GM19438 (cell line): ENCODE measurements at regions not wholly inside any gene's neighbourhood (a gene's known extent, or its start where the extent isn't known, plus 50 kb on each side); places are given as distances from the start of the nearest gene placed in this dataset.
"Not testable (repeated sequence)": the region's sequence is repeated elsewhere in the genome, so short reads cannot be mapped to it uniquely, and the experiment has no call there.

ENCODE experiments used
- ATAC-seq: cut with Tn5 transposase; IDR thresholded peaks from one replicate; pipeline ENCODE4 v1.9.1; 2021; ENCODE audit warnings: low read depth; ENCODE audit not compliant: unreplicated experiment

DNA sequence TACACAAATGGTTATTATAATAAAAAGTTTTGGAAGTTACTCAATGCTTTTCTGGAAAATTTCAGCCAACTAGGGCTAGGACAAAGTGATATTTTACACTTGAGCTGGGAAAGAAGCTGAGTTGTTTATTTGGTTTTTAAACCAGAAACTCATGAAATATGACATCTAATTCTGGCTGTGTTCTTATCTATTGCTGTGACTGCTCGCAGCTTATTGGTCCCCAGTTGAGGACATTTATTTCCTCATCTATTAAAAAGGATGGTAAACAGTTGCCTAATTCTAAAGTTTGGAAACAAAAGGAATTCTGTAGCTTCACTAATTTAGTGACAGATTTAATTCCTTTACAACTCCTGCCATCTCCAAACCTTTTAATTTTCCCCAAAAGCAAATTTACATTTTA lies 487.6 kb upstream of the IL12A start:
- ATAC-seq = no peak

DNA sequence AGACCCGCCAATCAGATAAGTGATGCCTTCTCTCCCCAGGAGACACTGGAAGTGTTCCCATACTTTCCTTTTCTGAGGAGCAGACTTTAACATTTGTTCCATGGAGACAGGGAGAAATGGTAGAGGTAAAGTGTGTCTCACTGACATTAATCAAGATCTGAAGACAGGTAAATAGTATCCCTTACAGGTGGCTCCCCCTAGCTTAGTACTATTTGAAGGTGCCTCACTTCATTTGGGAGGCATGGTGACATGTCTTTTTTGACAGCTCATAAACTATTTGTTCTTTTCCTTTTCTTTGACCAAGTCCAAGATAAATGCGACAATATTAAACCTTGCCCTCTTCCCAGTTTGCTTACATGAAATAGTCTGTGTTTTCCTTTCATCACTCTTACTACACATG lies 485.6 kb upstream of the IL12A start:
- ATAC-seq = no peak

GRCh38 chr3:159510988-159511387 lies 477.6 kb upstream of the IL12A start:
- not testable (repeated sequence) for ATAC-seq

DNA sequence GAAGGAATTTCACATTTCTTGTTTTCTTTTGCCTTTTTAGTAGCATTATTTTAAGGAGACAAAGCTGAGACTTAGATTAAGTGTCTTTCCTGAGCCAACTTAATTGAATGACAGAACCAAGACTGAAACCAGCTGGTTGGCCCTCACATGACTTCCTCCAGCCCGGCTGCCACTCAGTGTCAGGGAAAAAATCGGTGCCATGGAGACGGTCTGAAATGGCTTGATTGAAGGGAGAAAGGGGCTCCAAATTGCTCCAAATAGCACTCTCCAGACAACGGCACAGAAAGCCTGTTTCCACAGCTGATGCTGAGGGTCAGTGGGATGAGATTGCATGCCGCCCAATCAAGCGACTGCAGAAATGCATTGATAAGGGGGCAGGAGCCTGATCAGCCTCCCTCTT lies 475.2 kb upstream of the IL12A start:
- ATAC-seq = no peak

GRCh38 chr3:159513867-159514380 lies 474.7 kb upstream of the IL12A start:
- no peak for ATAC-seq

DNA sequence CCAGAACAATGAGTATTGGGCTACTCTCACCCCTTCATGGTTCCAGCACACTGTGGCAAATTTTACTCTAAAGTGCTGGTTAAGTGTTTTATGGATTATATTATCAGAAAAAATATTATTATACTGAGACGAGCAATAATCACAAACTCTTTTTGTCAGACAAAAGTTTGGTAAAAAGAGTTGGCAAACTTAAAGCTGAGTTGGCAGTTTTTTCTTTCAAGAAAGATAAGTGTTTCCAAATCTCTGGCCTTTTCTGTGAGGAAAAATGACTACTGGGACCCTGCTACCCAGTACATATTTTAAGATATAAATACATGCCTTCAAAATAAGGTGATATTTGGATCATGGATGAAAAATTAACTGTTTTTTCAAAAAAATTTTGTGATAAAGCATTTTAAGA lies 471.5 kb upstream of the IL12A start:
- ATAC-seq = no peak

GRCh38 chr3:159520638-159521037 lies 468.0 kb upstream of the IL12A start:
- no peak for ATAC-seq

DNA sequence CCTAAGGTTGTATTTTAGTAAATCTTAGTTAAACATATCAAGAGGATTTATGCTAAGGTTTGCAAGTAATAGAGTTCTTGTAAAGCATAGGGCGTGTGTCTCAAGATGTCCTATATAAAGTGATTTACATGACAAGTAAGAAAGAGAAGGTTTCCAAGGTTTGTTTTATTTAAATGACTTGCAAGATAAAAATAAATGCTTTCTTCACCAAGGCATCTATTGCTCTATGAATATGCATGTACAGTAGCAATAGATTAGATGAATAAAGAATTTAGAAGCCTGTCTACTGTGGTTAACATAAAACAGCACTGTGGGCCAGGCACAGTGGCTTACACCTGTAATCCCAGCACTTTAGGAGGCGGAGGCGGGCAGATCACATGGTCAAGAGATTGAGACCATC lies 466.4 kb upstream of the IL12A start:
- ATAC-seq = no peak

GRCh38 chr3:159528251-159528895 lies 460.3 kb upstream of the IL12A start:
- no peak for ATAC-seq

DNA sequence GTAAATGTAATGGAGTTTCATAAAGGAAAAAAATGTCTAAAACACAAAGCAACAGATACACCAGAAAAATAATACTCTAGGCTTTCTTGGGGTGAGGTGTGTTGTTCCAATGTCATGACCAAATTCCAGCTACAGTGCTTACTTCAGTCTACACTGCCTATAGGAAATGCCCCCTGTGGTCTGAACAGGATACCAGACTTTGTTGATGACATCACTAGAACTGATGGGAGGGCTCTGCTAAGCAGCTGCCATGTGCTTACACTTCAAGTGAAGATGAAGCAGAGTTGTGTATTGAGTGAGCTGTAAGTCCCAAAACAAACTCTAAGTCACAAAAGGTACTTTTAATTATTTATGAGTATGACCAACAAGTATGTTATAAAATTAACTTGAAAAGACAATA lies 456.1 kb upstream of the IL12A start:
- no peak for ATAC-seq

DNA sequence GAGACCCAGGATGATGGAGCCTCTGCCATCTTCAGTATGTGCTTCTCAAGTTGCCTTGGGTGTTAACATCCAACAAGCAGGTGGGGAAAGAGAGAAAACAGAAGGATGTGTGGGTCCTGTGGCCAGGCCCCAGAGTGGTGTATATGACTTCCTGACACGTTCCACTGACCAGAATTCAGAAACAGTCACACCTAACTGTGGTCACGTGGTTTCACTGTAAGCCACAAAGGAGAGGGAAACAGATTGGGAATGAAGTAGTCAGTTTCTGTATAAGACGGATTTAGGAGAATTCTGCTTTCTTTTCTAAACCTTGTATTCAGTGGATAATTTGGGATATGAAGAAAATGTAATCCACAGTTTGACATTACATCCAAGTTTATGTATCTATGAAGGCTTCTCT lies 454.1 kb upstream of the IL12A start:
- ATAC-seq = no peak

- no peak for ATAC-seq
Measured at GRCh38 chr3:159536876-159537275, 451.8 kb upstream of the IL12A start.

DNA sequence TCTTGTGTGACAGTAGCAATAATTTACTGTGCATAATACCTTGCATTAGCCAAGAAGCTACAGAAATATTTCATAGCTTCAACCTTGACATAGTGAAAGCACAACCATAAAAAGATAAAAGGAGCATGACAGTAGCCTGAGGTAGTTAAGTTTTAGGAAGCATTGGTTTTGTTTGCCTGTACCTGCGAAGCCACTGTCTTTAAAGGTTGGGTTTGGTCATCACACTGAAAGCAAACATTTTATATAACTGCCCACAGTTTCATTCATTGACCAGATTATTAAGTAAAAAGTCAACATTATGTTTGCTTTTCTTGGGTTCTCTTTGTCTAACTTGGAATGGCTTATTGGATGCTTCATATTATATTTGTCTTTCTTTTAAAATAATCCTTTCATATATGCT lies 450.1 kb upstream of the IL12A start:
- ATAC-seq = no peak

GRCh38 chr3:159540882-159541495 lies 447.6 kb upstream of the IL12A start:
- ATAC-seq = no peak

DNA sequence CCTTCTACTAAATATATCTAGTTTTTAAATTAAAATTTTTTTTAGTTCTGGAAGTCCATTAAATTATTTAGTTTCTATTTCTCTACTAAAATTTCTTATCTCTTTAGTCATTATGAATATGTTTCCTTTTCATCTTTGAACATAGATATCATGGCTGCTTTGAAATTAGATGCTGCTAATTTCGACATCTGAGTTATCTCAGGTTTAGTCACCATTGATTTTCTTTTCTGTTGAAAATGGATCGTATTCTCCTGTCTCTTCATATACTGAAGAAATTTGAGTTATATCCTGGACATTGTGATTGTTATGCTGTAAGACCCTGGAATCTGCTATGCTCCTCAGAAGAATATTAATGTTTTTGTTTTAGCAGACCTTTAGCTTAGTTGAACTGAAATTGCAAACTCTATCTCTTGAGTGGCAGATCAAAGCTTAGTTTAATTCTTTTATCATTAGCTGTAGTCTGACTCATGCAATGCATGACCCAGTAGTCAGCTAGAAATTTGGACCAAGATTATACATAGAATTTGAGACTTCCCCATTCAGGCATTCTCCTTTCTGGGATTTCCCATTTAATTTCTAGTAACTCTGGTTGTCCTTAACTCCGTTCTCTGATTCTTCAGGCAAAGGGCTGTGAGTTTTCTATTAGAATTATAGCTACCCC lies 439.8 kb upstream of the IL12A start:
- ATAC-seq = no peak

- ATAC-seq = no peak
Measured at GRCh38 chr3:159555205-159555604, 433.4 kb upstream of the IL12A start.

DNA sequence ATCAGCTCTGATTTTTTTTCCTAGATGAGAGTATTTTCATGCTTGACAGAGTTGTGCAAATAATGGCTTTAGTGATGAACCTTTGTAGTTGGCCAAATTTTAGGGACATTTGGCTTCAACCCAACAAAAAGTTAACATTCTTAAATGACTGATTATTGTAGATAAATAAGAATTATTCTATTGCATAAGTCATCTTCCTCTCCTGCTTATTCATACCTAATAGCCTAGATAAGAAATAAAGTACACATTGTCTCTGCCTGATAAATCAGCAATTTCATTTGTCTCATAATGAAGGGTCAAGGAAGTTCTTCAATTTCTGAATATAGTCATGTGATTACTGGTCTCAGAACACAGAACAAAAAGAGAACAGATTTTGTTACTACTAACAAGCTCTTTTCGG lies 428.9 kb upstream of the IL12A start:
- ATAC-seq = no peak

GRCh38 chr3:159560214-159560979 lies 428.2 kb upstream of the IL12A start:
- no peak for ATAC-seq

DNA sequence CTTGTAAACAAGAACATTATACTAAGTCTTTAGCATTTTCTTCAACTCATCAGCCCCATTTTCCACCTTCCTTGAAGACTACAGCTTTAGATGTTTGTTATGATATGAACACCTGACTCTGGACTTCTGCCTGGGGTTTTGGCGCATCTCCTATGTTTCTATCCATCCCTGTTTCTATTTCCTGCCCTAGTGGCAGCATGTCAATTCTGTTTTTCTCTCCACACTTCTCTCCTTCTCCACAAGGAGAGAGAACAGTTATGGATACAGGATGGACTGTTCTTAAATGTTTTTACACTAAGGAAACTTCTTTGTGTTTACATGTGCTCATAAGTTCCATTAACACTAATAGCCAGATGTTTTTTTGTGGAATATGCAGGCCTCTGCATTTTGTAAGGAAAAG lies 423.3 kb upstream of the IL12A start:
- no peak for ATAC-seq

GRCh38 chr3:159583662-159584061 lies 405.0 kb upstream of the IL12A start:
- ATAC-seq = no peak

DNA sequence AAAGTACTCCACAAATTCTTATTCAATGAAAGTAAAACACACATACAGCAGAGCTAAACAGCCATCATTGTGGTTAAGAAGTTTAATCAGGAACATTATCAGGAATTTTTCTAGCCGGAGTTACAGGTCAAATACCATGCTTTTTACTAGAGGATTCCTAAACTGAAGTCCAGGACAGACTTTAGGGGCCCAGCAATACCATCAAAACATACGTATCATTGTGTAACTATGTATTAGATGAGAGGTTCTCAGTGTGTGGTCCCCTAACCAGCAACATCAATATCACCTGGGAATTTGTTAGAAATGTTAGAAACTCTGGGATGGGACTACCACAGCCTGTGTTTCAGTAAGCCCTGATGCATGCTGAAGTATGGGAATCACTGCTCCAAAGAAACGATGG lies 404.2 kb upstream of the IL12A start:
- no peak for ATAC-seq
